H9 (cell line): ENCODE measurements at regions not wholly inside any gene's neighbourhood (a gene's known extent, or its start where the extent isn't known, plus 50 kb on each side); places are given as distances from the start of the nearest gene placed in this dataset.

Experiments
- DNase-seq: peaks from one replicate; pipeline ENCODE4 v3.0.0-alpha.2; 2017
- H2AFZ ChIP-seq: one replicate; pipeline ENCODE4 v1.6.1; 2013; ENCODE audit warnings: mild to moderate bottlenecking, low read length, control low read depth, moderate library complexity
- H2AK5ac ChIP-seq: 2 replicates; pipeline ENCODE4 v1.6.1; 2013; ENCODE audit warnings: low read length, control low read depth, mixed read lengths; ENCODE audit not compliant: insufficient read length
- H2BK120ac ChIP-seq: one replicate; pipeline ENCODE4 v1.6.1; 2013; ENCODE audit warnings: low read depth, mild to moderate bottlenecking, low read length, control low read depth, inconsistent platforms; ENCODE audit not compliant: poor library complexity, severe bottlenecking
- H2BK12ac ChIP-seq: 2 replicates; pipeline ENCODE4 v1.6.1; 2013; ENCODE audit warnings: low read length, control low read depth, mixed read lengths, low read depth; ENCODE audit not compliant: insufficient read length
- H2BK15ac ChIP-seq: 2 replicates; pipeline ENCODE4 v1.6.1; 2013; ENCODE audit warnings: low read depth, low read length, control low read depth
- H2BK20ac ChIP-seq: one replicate; pipeline ENCODE4 v1.6.1; 2013; ENCODE audit warnings: low read depth, mild to moderate bottlenecking, low read length, control low read depth, inconsistent platforms; ENCODE audit not compliant: poor library complexity, severe bottlenecking
- H2BK5ac ChIP-seq: 2 replicates; pipeline ENCODE4 v1.6.1; 2013; ENCODE audit warnings: low read length, control low read depth, mixed read lengths; ENCODE audit not compliant: insufficient read length
- H3K14ac ChIP-seq: 2 replicates; pipeline ENCODE4 v1.6.1; 2013; ENCODE audit warnings: low read length, control low read depth; ENCODE audit not compliant: insufficient read depth
- H3K18ac ChIP-seq: 2 replicates; pipeline ENCODE4 v1.6.1; 2013; ENCODE audit warnings: low read depth, mild to moderate bottlenecking, mixed read lengths, low read length, control low read depth; ENCODE audit not compliant: insufficient read length
- H3K23ac ChIP-seq: 2 replicates; pipeline ENCODE4 v1.6.1; 2013; ENCODE audit warnings: low read length, control low read depth, mixed read lengths, low read depth; ENCODE audit not compliant: insufficient read length
- H3K23me2 ChIP-seq: 2 replicates; pipeline ENCODE4 v1.6.1; 2013; ENCODE audit warnings: low read depth, mild to moderate bottlenecking, mixed read lengths, low read length, control low read depth; ENCODE audit not compliant: insufficient read length, poor library complexity, severe bottlenecking
- H3K27ac ChIP-seq: 2 replicates; pipeline ENCODE4 v1.5.1; 2013; ENCODE audit warnings: low read length, control low read depth, mixed read lengths, low read depth; ENCODE audit not compliant: insufficient read length
- H3K27me3 ChIP-seq: 2 replicates; pipeline ENCODE4 v1.6.1; 2013; ENCODE audit warnings: low read length, control low read depth, inconsistent platforms; ENCODE audit not compliant: insufficient read depth
- H3K4ac ChIP-seq: 2 replicates; pipeline ENCODE4 v1.6.1; 2013; ENCODE audit warnings: low read depth, mild to moderate bottlenecking, control low read depth, inconsistent platforms, low read length, moderate library complexity
- H3K4me1 ChIP-seq: 2 replicates; pipeline ENCODE4 v1.6.1; 2013; ENCODE audit warnings: low read length, control low read depth, inconsistent platforms; ENCODE audit not compliant: insufficient read depth
- H3K4me2 ChIP-seq: 2 replicates; pipeline ENCODE4 v1.6.1; 2013; ENCODE audit warnings: low read length, control low read depth, mixed read lengths; ENCODE audit not compliant: insufficient read length, insufficient read depth
- H3K56ac ChIP-seq: 2 replicates; pipeline ENCODE4 v1.6.1; 2013; ENCODE audit warnings: low read depth, mild to moderate bottlenecking, mixed read lengths, low read length, control low read depth; ENCODE audit not compliant: insufficient read length
- H3K79me1 ChIP-seq: 2 replicates; pipeline ENCODE4 v1.6.1; 2013; ENCODE audit warnings: low read depth, mild to moderate bottlenecking, moderate library complexity, low read length, control low read depth, inconsistent platforms; ENCODE audit not compliant: insufficient read depth, poor library complexity, severe bottlenecking
- H3K79me2 ChIP-seq: 2 replicates; pipeline ENCODE4 v1.6.1; 2013; ENCODE audit warnings: low read length, control low read depth, inconsistent platforms; ENCODE audit not compliant: insufficient read depth
- H3K9ac ChIP-seq: 2 replicates; pipeline ENCODE4 v1.6.1; 2013; ENCODE audit warnings: low read length, control low read depth, mixed read lengths; ENCODE audit not compliant: insufficient read length; ENCODE audit errors: extremely low read depth
- H3K9me3 ChIP-seq: one replicate; pipeline ENCODE4 v1.6.1; 2013; ENCODE audit warnings: low read depth, low read length, inconsistent platforms; ENCODE audit not compliant: control insufficient read depth
- H3T11ph ChIP-seq: one replicate; pipeline ENCODE4 v1.6.1; 2013; ENCODE audit warnings: mild to moderate bottlenecking, low read length, control low read depth, inconsistent platforms
- H4K20me1 ChIP-seq: one replicate; pipeline ENCODE4 v1.6.1; 2013; ENCODE audit not compliant: control insufficient read depth, insufficient read length, insufficient read depth
- H4K5ac ChIP-seq: 2 replicates; pipeline ENCODE4 v1.6.1; 2013; ENCODE audit warnings: low read depth, mild to moderate bottlenecking, mixed read lengths, low read length, control low read depth; ENCODE audit not compliant: insufficient read length
- H4K8ac ChIP-seq: replicated peaks from 2 replicates; pipeline ENCODE4 v1.6.1; 2013; ENCODE audit warnings: low read length, control low read depth, mixed read lengths, low read depth; ENCODE audit not compliant: insufficient read length
- H4K91ac ChIP-seq: 2 replicates; pipeline ENCODE4 v1.6.1; 2013; ENCODE audit warnings: low read depth, mild to moderate bottlenecking, moderate library complexity, mixed read lengths, low read length, control low read depth; ENCODE audit not compliant: insufficient read length
- H3K27ac Mint-ChIP-seq, 3 experiments: 2 replicates in 2 of 3; 3 replicates in 1 of 3; pipeline ENCODE4 v1.8.0; 2020 to 2021; ENCODE audit warnings: mixed read lengths in 3 of 3, mild to moderate bottlenecking in 1 of 3, moderate library complexity in 1 of 3
- H3K27me3 Mint-ChIP-seq: 2 replicates; pipeline ENCODE4 v1.8.0; 2021; ENCODE audit warnings: low read depth, mild to moderate bottlenecking, moderate library complexity, mixed read lengths
- H3K36me3 Mint-ChIP-seq, 3 experiments: 2 replicates in 2 of 3; 3 replicates in 1 of 3; pipeline ENCODE4 v1.8.0; 2020 to 2021; ENCODE audit warnings: low read depth in 3 of 3, mixed read lengths in 3 of 3; ENCODE audit not compliant: insufficient read depth in 1 of 3
- H3K4me1 Mint-ChIP-seq, 2 experiments: 2 replicates each; pipeline ENCODE4 v1.8.0; 2020; ENCODE audit warnings: mixed read lengths in 2 of 2
- H3K4me3 Mint-ChIP-seq, 2 experiments: 2 replicates in 1 of 2; 3 replicates in 1 of 2; pipeline ENCODE4 v1.8.0; 2020 to 2021; ENCODE audit warnings: mild to moderate bottlenecking in 2 of 2, mixed read lengths in 2 of 2, moderate library complexity in 1 of 2
- H3K9me3 Mint-ChIP-seq, 2 experiments: 2 replicates in 1 of 2; 3 replicates in 1 of 2; pipeline ENCODE4 v1.8.0; 2020; ENCODE audit warnings: mild to moderate bottlenecking in 2 of 2, mixed read lengths in 2 of 2, moderate library complexity in 1 of 2
- WGBS: extraction: QIAGEN DNeasy Blood & Tissue Kit; methylation state at CpG from one replicate; pipeline ENCODE4 v1.1.7; 2013; ENCODE audit warnings: missing lambda C conversion rate, low lambda C conversion rate, mixed read lengths; ENCODE audit not compliant: insufficient read length; ENCODE audit errors: extremely low coverage; 5-methylcytosine and 5-hydroxymethylcytosine counted together
- TF ChIP-seq, protein P1 (sequence below): fragments of 200-600 bp; sonication (generic); conservative IDR thresholded peaks from 3 replicates; pipeline ENCODE4 v1.8.0; 2021; ENCODE audit warnings: antibody characterized with exemption, mild to moderate bottlenecking

DNA sequence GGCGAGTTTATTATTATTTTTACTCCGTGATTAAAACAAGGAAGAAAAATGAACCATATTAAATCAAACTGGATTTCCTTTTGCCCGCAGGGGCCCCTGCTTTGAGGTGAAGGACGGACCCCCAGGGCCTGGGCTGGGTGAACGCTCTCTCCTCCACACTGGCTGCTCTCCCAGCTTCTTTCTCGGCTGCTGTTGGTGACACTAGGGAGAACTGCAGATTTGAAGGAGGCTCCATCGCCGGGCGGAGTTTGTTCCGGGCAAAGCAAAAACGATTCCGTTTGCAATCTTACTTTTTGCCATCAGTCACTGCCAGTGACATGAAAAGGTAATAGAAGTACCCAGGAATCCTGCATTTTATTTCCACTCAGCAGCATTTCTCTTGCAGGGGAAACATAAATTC is 221.6 kb upstream of the SDK2 start:
- Histone ChIP-seq H3K27ac (no peak overlapping the region), H3K9ac (no peak overlapping the region), H3K4me2 (no peak overlapping the region), H3K23ac (no peak overlapping the region), H4K20me1 (no peaks in the 10 kb centered on the region), H3T11ph (no peak overlapping the region), H4K91ac (no peak overlapping the region), H2BK12ac (no peak overlapping the region), H3K27me3 (no peaks in the 10 kb centered on the region), H3K79me1 (no peaks in the 10 kb centered on the region), H3K56ac (no peak overlapping the region), H3K4me1 (no peaks in the 10 kb centered on the region), H3K9me3 (no peaks in the 10 kb centered on the region), H4K8ac (no peak overlapping the region), H4K5ac (no peak overlapping the region), H3K4ac (no peak overlapping the region), H2BK120ac (no peak overlapping the region), H2AFZ (no peak overlapping the region), H3K14ac (no peak overlapping the region), H2BK5ac (no peak overlapping the region), H3K79me2 (no peaks in the 10 kb centered on the region), H2AK5ac (no peak overlapping the region), H3K18ac (no peak overlapping the region), H2BK15ac (no peak overlapping the region), H3K23me2 (no peaks in the 10 kb centered on the region), H2BK20ac (no peak overlapping the region)
- no peaks in the 10 kb centered on the region for H3K9me3 Mint-ChIP-seq
- H3K4me1 Mint-ChIP-seq: peaks cover 10 to 16% of the 10 kb centered on the region in 2 experiments
- H3K27ac Mint-ChIP-seq: no peak overlapping the region
- DNase-seq: no peak
- H3K27me3 Mint-ChIP-seq: peaks cover 7% of the 10 kb centered on the region
- TF ChIP-seq, protein P1, sequence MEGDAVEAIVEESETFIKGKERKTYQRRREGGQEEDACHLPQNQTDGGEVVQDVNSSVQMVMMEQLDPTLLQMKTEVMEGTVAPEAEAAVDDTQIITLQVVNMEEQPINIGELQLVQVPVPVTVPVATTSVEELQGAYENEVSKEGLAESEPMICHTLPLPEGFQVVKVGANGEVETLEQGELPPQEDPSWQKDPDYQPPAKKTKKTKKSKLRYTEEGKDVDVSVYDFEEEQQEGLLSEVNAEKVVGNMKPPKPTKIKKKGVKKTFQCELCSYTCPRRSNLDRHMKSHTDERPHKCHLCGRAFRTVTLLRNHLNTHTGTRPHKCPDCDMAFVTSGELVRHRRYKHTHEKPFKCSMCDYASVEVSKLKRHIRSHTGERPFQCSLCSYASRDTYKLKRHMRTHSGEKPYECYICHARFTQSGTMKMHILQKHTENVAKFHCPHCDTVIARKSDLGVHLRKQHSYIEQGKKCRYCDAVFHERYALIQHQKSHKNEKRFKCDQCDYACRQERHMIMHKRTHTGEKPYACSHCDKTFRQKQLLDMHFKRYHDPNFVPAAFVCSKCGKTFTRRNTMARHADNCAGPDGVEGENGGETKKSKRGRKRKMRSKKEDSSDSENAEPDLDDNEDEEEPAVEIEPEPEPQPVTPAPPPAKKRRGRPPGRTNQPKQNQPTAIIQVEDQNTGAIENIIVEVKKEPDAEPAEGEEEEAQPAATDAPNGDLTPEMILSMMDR: no peak
- no peak overlapping the region for H3K4me3 Mint-ChIP-seq
- WGBS: no CpG with 5 or more reads among the region's 12 CpGs
- no peaks in the 10 kb centered on the region for H3K36me3 Mint-ChIP-seq
